OCI-LY7 (cell line): ENCODE measurements at regions not wholly inside any gene's neighbourhood (a gene's known extent, or its start where the extent isn't known, plus 50 kb on each side); places are given as distances from the start of the nearest gene placed in this dataset.

Experiments used
- BruUV-seq: library from RNA; stranded (reverse); fragments of 400-500 nt; replicated peaks from 2 replicates; lab custom pipeline; 2021; lab: Mats Ljungman, UMichigan
- CTCF ChIA-PET: fragments of 300-600 bp; sonication (Branson Sonifier 250); formaldehyde crosslinking; loops from one replicate; lab custom pipeline; 2022; ENCODE audit warnings: antibody characterized with exemption; ENCODE audit not compliant: unreplicated experiment; lab: Charles Lee
- POLR2A ChIA-PET: fragments of 300-600 bp; sonication (Branson Sonifier 250); formaldehyde crosslinking; loops from one replicate; lab custom pipeline; 2022; ENCODE audit warnings: antibody characterized with exemption; lab: Charles Lee
- DNase-seq: peaks from one replicate; pipeline ENCODE4 v3.0.0-alpha.2; 2015; ENCODE audit warnings: low spot score
- H2AFZ ChIP-seq: fragments of 200-600 bp; sonication (generic), shearing (Covaris generic); 2 replicates; pipeline ENCODE4 v1.6.1; 2014; ENCODE audit warnings: mild to moderate bottlenecking, antibody characterized with exemption, low read length, moderate library complexity
- H3K27ac ChIP-seq: fragments of 200-600 bp; sonication (generic); 2 replicates; pipeline ENCODE4 v1.5.1; 2014; ENCODE audit warnings: mixed run types, low read depth, mild to moderate bottlenecking, moderate library complexity, low read length, inconsistent platforms; ENCODE audit not compliant: poor library complexity, severe bottlenecking
- H3K36me3 ChIP-seq: fragments of 200-600 bp; sonication (generic); 2 replicates; pipeline ENCODE4 v1.6.1; 2014; ENCODE audit warnings: mild to moderate bottlenecking, antibody characterized with exemption, low read length, moderate library complexity, mixed read lengths; ENCODE audit not compliant: insufficient read depth
- H3K4me1 ChIP-seq: fragments of 200-600 bp; sonication (generic); 2 replicates; pipeline ENCODE4 v1.5.1; 2014; ENCODE audit warnings: mild to moderate bottlenecking, low read length; ENCODE audit not compliant: insufficient read depth, poor library complexity, severe bottlenecking
- H3K4me2 ChIP-seq: fragments of 200-600 bp; sonication (generic); 2 replicates; pipeline ENCODE4 v1.6.1; 2014; ENCODE audit warnings: mild to moderate bottlenecking, low read length
- H3K4me3 ChIP-seq: fragments of 200-600 bp; sonication (generic); 2 replicates; pipeline ENCODE4 v1.5.1; 2014; ENCODE audit warnings: mild to moderate bottlenecking, low read depth, low read length; ENCODE audit not compliant: poor library complexity, severe bottlenecking
- H3K79me2 ChIP-seq: fragments of 200-600 bp; sonication (generic); 2 replicates; pipeline ENCODE4 v1.6.1; 2016; ENCODE audit warnings: low read depth, mild to moderate bottlenecking, low read length, moderate library complexity, mixed read lengths; ENCODE audit not compliant: insufficient read depth
- H3K9me2 ChIP-seq: fragments of 200-600 bp; sonication (generic); 2 replicates; pipeline ENCODE4 v1.6.1; 2016; ENCODE audit warnings: mild to moderate bottlenecking, low read length, mixed read lengths; ENCODE audit not compliant: insufficient read depth
- H3K9me3 ChIP-seq: fragments of 200-600 bp; sonication (generic); 2 replicates; pipeline ENCODE4 v1.6.1; 2014; ENCODE audit warnings: mild to moderate bottlenecking, mixed run types, low read length, mixed read lengths
- H4K20me1 ChIP-seq: fragments of 200-600 bp; sonication (generic); 2 replicates; pipeline ENCODE4 v1.6.1; 2014; ENCODE audit warnings: mild to moderate bottlenecking, antibody characterized with exemption, low read length, moderate library complexity, mixed read lengths; ENCODE audit not compliant: insufficient read depth
- CTCF ChIP-seq: fragments of 200-600 bp; sonication (generic); conservative IDR thresholded peaks from 2 replicates; pipeline ENCODE4 v1.5.1; 2014; ENCODE audit warnings: mild to moderate bottlenecking, antibody characterized with exemption, low read length, moderate library complexity, mixed read lengths
- EZH2phosphoT487 ChIP-seq: fragments of 200-600 bp; sonication (generic); IDR thresholded peaks from 2 replicates; pipeline ENCODE4 v1.6.1; 2018; ENCODE audit warnings: low read depth, borderline replicate concordance, mild to moderate bottlenecking, mixed run types, antibody characterized with exemption, low read length, moderate library complexity, mixed read lengths
- intact Hi-C: fragments of 100-400 bp; cut with micrococcal nuclease; formaldehyde crosslinking; loops from one replicate; pipeline ENCODE4 v1.10.0; 2022; ENCODE audit not compliant: unreplicated experiment

- Histone ChIP-seq H3K36me3 (no peaks in the 10 kb centered on the region), H3K79me2 (no peaks in the 10 kb centered on the region), H3K9me2 (no peaks in the 10 kb centered on the region), H4K20me1 (no peaks in the 10 kb centered on the region), H3K4me3 (no peak overlapping the region), H3K4me1 (no peaks in the 10 kb centered on the region), H2AFZ (no peak overlapping the region), H3K9me3 (no peaks in the 10 kb centered on the region), H3K4me2 (no peak overlapping the region), H3K27ac (no peak overlapping the region)
- no peak for DNase-seq
- ChIA-PET POLR2A (no interaction called here), CTCF (no interaction called here)
- no TSS peak for BruUV-seq
- intact Hi-C loops: no loop called here
- no peak for TF ChIP-seq CTCF
- no peak for TF ChIP-seq EZH2phosphoT487
These were observed 226.7 kb upstream of the CDH13 start for GRCh38 chr16:82400046-82400445.

GRCh38 chr16:82396509-82396908 is 226.5 kb upstream of the MPHOSPH6 start:
- no peaks in the 10 kb centered on the region for H3K4me1 ChIP-seq
- H3K27ac ChIP-seq: no peak overlapping the region
- H3K9me3 ChIP-seq: no peaks in the 10 kb centered on the region
- no peak overlapping the region for H2AFZ ChIP-seq
- ChIA-PET POLR2A (no interaction called here), CTCF (no interaction called here)
- no peaks in the 10 kb centered on the region for H4K20me1 ChIP-seq
- H3K4me3 ChIP-seq: no peak overlapping the region
- no TSS peak for BruUV-seq
- TF ChIP-seq CTCF: no peak
- no peak for TF ChIP-seq EZH2phosphoT487
- no peaks in the 10 kb centered on the region for H3K79me2 ChIP-seq
- H3K4me2 ChIP-seq: no peak overlapping the region
- DNase-seq: no peak
- intact Hi-C loops: no loop called here
- H3K36me3 ChIP-seq: no peaks in the 10 kb centered on the region
- H3K9me2 ChIP-seq: no peaks in the 10 kb centered on the region

- ChIA-PET POLR2A (no interaction called here), CTCF (no interaction called here)
- Histone ChIP-seq H2AFZ (no peak overlapping the region), H3K9me3 (no peaks in the 10 kb centered on the region), H3K4me3 (no peak overlapping the region), H4K20me1 (no peaks in the 10 kb centered on the region), H3K4me1 (no peaks in the 10 kb centered on the region), H3K36me3 (no peaks in the 10 kb centered on the region), H3K4me2 (no peak overlapping the region), H3K79me2 (no peaks in the 10 kb centered on the region), H3K9me2 (no peaks in the 10 kb centered on the region), H3K27ac (no peak overlapping the region)
- BruUV-seq: no TSS peak
- no peak for DNase-seq
- intact Hi-C loops: no loop called here
- no peak for TF ChIP-seq CTCF
These were observed 225.2 kb upstream of the MPHOSPH6 start for GRCh38 chr16:82395212-82395611.
